Duodenal mucosa (tissue), 2 donors: ENCODE measurements at regions not wholly inside any gene's neighbourhood (a gene's known extent, or its start where the extent isn't known, plus 50 kb on each side); places are given as distances from the start of the nearest gene placed in this dataset.

Experiments
- H3K27ac ChIP-seq: one replicate; pipeline ENCODE4 v1.7.0; 2013; ENCODE audit warnings: low read depth, low read length
- H3K27me3 ChIP-seq, 2 donors: one replicate each; pipeline ENCODE4 v1.7.0; 2013; ENCODE audit warnings: low read length in 2 of 2, control low read depth in 1 of 2; ENCODE audit not compliant: insufficient read depth in 2 of 2, control insufficient read depth in 1 of 2
- H3K36me3 ChIP-seq, 2 donors: one replicate each; pipeline ENCODE4 v1.7.0; 2013; ENCODE audit warnings: low read length in 2 of 2, control low read depth in 1 of 2; ENCODE audit not compliant: insufficient read depth in 2 of 2, control insufficient read depth in 1 of 2
- H3K4me1 ChIP-seq, 2 donors: one replicate each; pipeline ENCODE4 v1.7.0; 2013; ENCODE audit warnings: low read length in 2 of 2, control low read depth in 1 of 2; ENCODE audit not compliant: insufficient read depth in 2 of 2, control insufficient read depth in 1 of 2
- H3K4me3 ChIP-seq, 2 donors: one replicate each; pipeline ENCODE4 v1.7.0; 2013; ENCODE audit warnings: low read length in 2 of 2, low read depth in 1 of 2
- H3K9ac ChIP-seq, 2 donors: one replicate each; pipeline ENCODE4 v1.7.0; 2013; ENCODE audit warnings: low read length in 2 of 2, low read depth in 1 of 2
- H3K9me3 ChIP-seq, 2 donors: one replicate each; pipeline ENCODE4 v1.7.0; 2013; ENCODE audit warnings: low read length in 2 of 2, control low read depth in 1 of 2; ENCODE audit not compliant: control insufficient read depth in 1 of 2

- no peaks in the 10 kb centered on the region for H3K27me3 ChIP-seq
- H3K36me3 ChIP-seq: no peaks in the 10 kb centered on the region
- no peak overlapping the region for H3K9ac ChIP-seq
- H3K9me3 ChIP-seq: no peaks in the 10 kb centered on the region
- no peak overlapping the region for H3K27ac ChIP-seq
- no peak overlapping the region for H3K4me3 ChIP-seq
- H3K4me1 ChIP-seq: no peaks in the 10 kb centered on the region
These were observed 421.9 kb downstream of the ANKRD50 start for GRCh38 chr4:124290678-124291077.

- H3K4me3 ChIP-seq: no peak overlapping the region
- H3K4me1 ChIP-seq: no peaks in the 10 kb centered on the region
- no peaks in the 10 kb centered on the region for H3K9me3 ChIP-seq
- H3K36me3 ChIP-seq: no peaks in the 10 kb centered on the region
- no peak overlapping the region for H3K27ac ChIP-seq
- no peak overlapping the region for H3K9ac ChIP-seq
- H3K27me3 ChIP-seq: no peaks in the 10 kb centered on the region
These were observed 417.1 kb downstream of the ANKRD50 start for GRCh38 chr4:124295413-124295812.

GRCh38 chr4:124304941-124305340 is 407.6 kb downstream of the ANKRD50 start:
- no peaks in the 10 kb centered on the region for H3K9me3 ChIP-seq
- H3K27ac ChIP-seq: no peak overlapping the region
- no peaks in the 10 kb centered on the region for H3K4me1 ChIP-seq
- no peaks in the 10 kb centered on the region for H3K27me3 ChIP-seq
- H3K36me3 ChIP-seq: no peaks in the 10 kb centered on the region
- H3K4me3 ChIP-seq: no peak overlapping the region
- no peak overlapping the region for H3K9ac ChIP-seq

GRCh38 chr4:124306352-124306751 is 406.2 kb downstream of the ANKRD50 start:
- H3K27me3 ChIP-seq: no peaks in the 10 kb centered on the region
- peaks cover 0 to 4% of the 10 kb centered on the region in 2 donors for H3K9me3 ChIP-seq
- no peak overlapping the region for H3K27ac ChIP-seq
- no peaks in the 10 kb centered on the region for H3K36me3 ChIP-seq
- H3K9ac ChIP-seq: no peak overlapping the region
- no peak overlapping the region for H3K4me3 ChIP-seq
- no peaks in the 10 kb centered on the region for H3K4me1 ChIP-seq

- Histone ChIP-seq H3K27ac (no peak overlapping the region), H3K4me3 (no peak overlapping the region), H3K4me1 (no peaks in the 10 kb centered on the region), H3K27me3 (no peaks in the 10 kb centered on the region), H3K9ac (no peak overlapping the region), H3K36me3 (no peaks in the 10 kb centered on the region), H3K9me3 (peaks cover 0 to 4% of the 10 kb centered on the region in 2 donors)
These were observed 405.4 kb downstream of the ANKRD50 start for GRCh38 chr4:124307143-124307542.

- no peaks in the 10 kb centered on the region for H3K4me1 ChIP-seq
- no peaks in the 10 kb centered on the region for H3K36me3 ChIP-seq
- H3K9me3 ChIP-seq: no peaks in the 10 kb centered on the region
- peaks cover 0 to 2% of the 10 kb centered on the region in 2 donors for H3K27me3 ChIP-seq
- H3K9ac ChIP-seq: no peak overlapping the region
- H3K4me3 ChIP-seq: no peak overlapping the region
- H3K27ac ChIP-seq: no peak overlapping the region
These were observed 394.2 kb downstream of the ANKRD50 start for GRCh38 chr4:124318292-124318691.

- H3K9me3 ChIP-seq: no peaks in the 10 kb centered on the region
- H3K4me3 ChIP-seq: no peak overlapping the region
- H3K36me3 ChIP-seq: no peaks in the 10 kb centered on the region
- H3K4me1 ChIP-seq: no peaks in the 10 kb centered on the region
- no peak overlapping the region for H3K9ac ChIP-seq
- H3K27me3 ChIP-seq: peaks cover 0 to 2% of the 10 kb centered on the region in 2 donors
- no peak overlapping the region for H3K27ac ChIP-seq
These were observed 391.2 kb downstream of the ANKRD50 start for GRCh38 chr4:124321364-124321763.

- no peak overlapping the region for H3K4me3 ChIP-seq
These were observed 390.1 kb downstream of the ANKRD50 start for GRCh38 chr4:124322234-124323065.

GRCh38 chr4:124325690-124326089 is 386.8 kb downstream of the ANKRD50 start:
- no peaks in the 10 kb centered on the region for H3K9me3 ChIP-seq
- peaks cover 0 to 2% of the 10 kb centered on the region in 2 donors for H3K27me3 ChIP-seq
- H3K27ac ChIP-seq: no peak overlapping the region
- no peak overlapping the region for H3K4me3 ChIP-seq
- H3K4me1 ChIP-seq: no peaks in the 10 kb centered on the region
- H3K9ac ChIP-seq: no peak overlapping the region
- H3K36me3 ChIP-seq: no peaks in the 10 kb centered on the region

More at GRCh38 chr4:124322234-124323065, 390.1 kb downstream of the ANKRD50 start:
- H3K4me1 ChIP-seq: no peaks in the 10 kb centered on the region
- H3K27ac ChIP-seq: no peak overlapping the region
- no peak overlapping the region for H3K9ac ChIP-seq
- peaks cover 0 to 2% of the 10 kb centered on the region in 2 donors for H3K27me3 ChIP-seq
- H3K9me3 ChIP-seq: no peaks in the 10 kb centered on the region
- H3K36me3 ChIP-seq: no peaks in the 10 kb centered on the region

- Histone ChIP-seq H3K9me3 (no peaks in the 10 kb centered on the region), H3K4me3 (no peak overlapping the region)
These were observed 383.4 kb downstream of the ANKRD50 start for GRCh38 chr4:124329134-124329533.

More at GRCh38 chr4:124329134-124329533, 383.4 kb downstream of the ANKRD50 start:
- Histone ChIP-seq H3K9ac (no peak overlapping the region), H3K36me3 (no peaks in the 10 kb centered on the region), H3K27ac (no peak overlapping the region), H3K4me1 (no peaks in the 10 kb centered on the region), H3K27me3 (no peaks in the 10 kb centered on the region)
